HL-60 (cell line): ENCODE measurements at regions not wholly inside any gene's neighbourhood (a gene's known extent, or its start where the extent isn't known, plus 50 kb on each side); places are given as distances from the start of the nearest gene placed in this dataset.

Experiments used
- DNase-seq, 2 experiments: peaks; one replicate each; pipeline ENCODE4 v3.0.0-alpha.2; 2010 to 2020; ENCODE audit warnings: low read depth in 1 of 2, low spot score in 1 of 2
- H3K27ac ChIP-seq: fragments of 250-450 bp; sonication (Bioruptor Pico); replicated peaks from 2 replicates; pipeline ENCODE4 v1.5.1; 2020; ENCODE audit warnings: mild to moderate bottlenecking, moderate library complexity
- H3K27me3 ChIP-seq: fragments of 250-450 bp; sonication (Bioruptor Pico); 2 replicates; pipeline ENCODE4 v1.5.1; 2021; ENCODE audit warnings: mild to moderate bottlenecking, moderate library complexity; ENCODE audit not compliant: insufficient read depth, poor library complexity, severe bottlenecking
- H3K4me3 ChIP-seq: replicated peaks from 2 replicates; pipeline ENCODE4 v1.5.1; 2011; ENCODE audit warnings: mild to moderate bottlenecking, control low read depth, low read length; ENCODE audit not compliant: insufficient read depth
- CTCF ChIP-seq: IDR thresholded peaks from one replicate; pipeline ENCODE4 v1.5.1; 2011; ENCODE audit warnings: low read length, control low read depth, inconsistent platforms; ENCODE audit not compliant: insufficient read depth
- GABPA ChIP-seq: IDR thresholded peaks from 2 replicates; pipeline ENCODE4 v1.6.1; 2012; ENCODE audit warnings: low read depth
- POLR2AphosphoS5 ChIP-seq: IDR thresholded peaks from 2 replicates; pipeline ENCODE4 v1.6.1; 2012; ENCODE audit warnings: low read depth
- SPI1 ChIP-seq: IDR thresholded peaks from 2 replicates; pipeline ENCODE4 v1.6.1; 2012; ENCODE audit warnings: low read depth, mild to moderate bottlenecking, borderline replicate concordance
- TF ChIP-seq, protein P1 (sequence below): IDR thresholded peaks from 2 replicates; pipeline ENCODE4 v1.6.1; 2012; ENCODE audit warnings: low read depth; ENCODE audit not compliant: insufficient replicate concordance

GRCh38 chr2:67919490-67919889 lies 143.3 kb downstream of the C1D start:
- H3K27me3 ChIP-seq, result no peaks in the 10 kb centered on the region
- TF ChIP-seq CTCF, result no peak
- TF ChIP-seq SPI1, result no peak
- TF ChIP-seq, protein P1, sequence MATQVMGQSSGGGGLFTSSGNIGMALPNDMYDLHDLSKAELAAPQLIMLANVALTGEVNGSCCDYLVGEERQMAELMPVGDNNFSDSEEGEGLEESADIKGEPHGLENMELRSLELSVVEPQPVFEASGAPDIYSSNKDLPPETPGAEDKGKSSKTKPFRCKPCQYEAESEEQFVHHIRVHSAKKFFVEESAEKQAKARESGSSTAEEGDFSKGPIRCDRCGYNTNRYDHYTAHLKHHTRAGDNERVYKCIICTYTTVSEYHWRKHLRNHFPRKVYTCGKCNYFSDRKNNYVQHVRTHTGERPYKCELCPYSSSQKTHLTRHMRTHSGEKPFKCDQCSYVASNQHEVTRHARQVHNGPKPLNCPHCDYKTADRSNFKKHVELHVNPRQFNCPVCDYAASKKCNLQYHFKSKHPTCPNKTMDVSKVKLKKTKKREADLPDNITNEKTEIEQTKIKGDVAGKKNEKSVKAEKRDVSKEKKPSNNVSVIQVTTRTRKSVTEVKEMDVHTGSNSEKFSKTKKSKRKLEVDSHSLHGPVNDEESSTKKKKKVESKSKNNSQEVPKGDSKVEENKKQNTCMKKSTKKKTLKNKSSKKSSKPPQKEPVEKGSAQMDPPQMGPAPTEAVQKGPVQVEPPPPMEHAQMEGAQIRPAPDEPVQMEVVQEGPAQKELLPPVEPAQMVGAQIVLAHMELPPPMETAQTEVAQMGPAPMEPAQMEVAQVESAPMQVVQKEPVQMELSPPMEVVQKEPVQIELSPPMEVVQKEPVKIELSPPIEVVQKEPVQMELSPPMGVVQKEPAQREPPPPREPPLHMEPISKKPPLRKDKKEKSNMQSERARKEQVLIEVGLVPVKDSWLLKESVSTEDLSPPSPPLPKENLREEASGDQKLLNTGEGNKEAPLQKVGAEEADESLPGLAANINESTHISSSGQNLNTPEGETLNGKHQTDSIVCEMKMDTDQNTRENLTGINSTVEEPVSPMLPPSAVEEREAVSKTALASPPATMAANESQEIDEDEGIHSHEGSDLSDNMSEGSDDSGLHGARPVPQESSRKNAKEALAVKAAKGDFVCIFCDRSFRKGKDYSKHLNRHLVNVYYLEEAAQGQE, result no peak
- TF ChIP-seq POLR2AphosphoS5, result no peak
- no peak for TF ChIP-seq GABPA
- DNase-seq, result no peak

GRCh38 chr2:67922080-67922785 lies 140.6 kb downstream of the C1D start:
- TF ChIP-seq, protein P1, result no peak
- TF ChIP-seq SPI1, result no peak
- TF ChIP-seq CTCF, result no peak
- no peak for TF ChIP-seq GABPA
- no peak for TF ChIP-seq POLR2AphosphoS5
- Histone ChIP-seq H3K4me3 (no peak overlapping the region), H3K27ac (no peak overlapping the region), H3K27me3 (no peaks in the 10 kb centered on the region)
- no peak for DNase-seq

More at GRCh38 chr2:67919490-67919889, 143.3 kb downstream of the C1D start:
- Histone ChIP-seq H3K4me3 (no peak overlapping the region), H3K27ac (no peak overlapping the region)

DNA sequence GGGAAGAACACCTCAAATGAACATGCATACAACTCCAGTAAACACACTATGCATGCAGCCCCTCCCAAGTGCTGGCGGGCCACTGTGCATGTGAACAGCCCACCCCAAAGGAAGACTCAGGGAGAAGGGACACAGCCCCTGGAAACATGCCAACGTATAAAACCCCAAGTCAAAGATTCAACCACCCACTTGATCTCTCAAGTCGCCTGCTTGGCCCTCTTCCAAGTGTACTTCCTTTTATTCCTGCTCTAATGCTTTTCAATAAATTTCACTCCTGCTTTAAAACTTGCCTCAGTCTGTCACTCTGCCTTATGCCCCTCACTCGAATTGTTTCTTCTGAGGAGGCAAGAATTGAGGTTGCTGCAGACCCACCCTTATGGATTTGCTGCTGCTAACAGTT lies 139.1 kb downstream of the C1D start:
- DNase-seq, result no peak
- TF ChIP-seq CTCF (no peak), POLR2AphosphoS5 (no peak), SPI1 (no peak), GABPA (no peak)
- TF ChIP-seq, protein P1, result no peak
- Histone ChIP-seq H3K4me3 (no peak overlapping the region), H3K27ac (no peak overlapping the region), H3K27me3 (peaks cover 2% of the 10 kb centered on the region)
